Natural killer cell (primary cell): ENCODE measurements at regions not wholly inside any gene's neighbourhood (a gene's known extent, or its start where the extent isn't known, plus 50 kb on each side); places are given as distances from the start of the nearest gene placed in this dataset.
A peak's percentile ranks its signal among the peaks of the same experiment; 100 is the strongest.

Experiments
- ATAC-seq, 3 donors: fragments of 150-1000 bp in 2 of 3; fragments of 200-7000 bp in 1 of 3; cut with Tn5 transposase; 1 replicate in 1 of 3; 2 replicates in 2 of 3; pipeline ENCODE4 v1.10.0; 2021; ENCODE audit warnings: mild to moderate bottlenecking in 2 of 3, moderate library complexity in 2 of 3
- DNase-seq, 2 donors: peaks; one replicate each; pipeline versions ENCODE4 v3.0.0 to v3.0.0-alpha.2; 2013 to 2021; ENCODE audit warnings: mixed read lengths in 1 of 2
- H3K27ac ChIP-seq: one replicate; pipeline ENCODE4 v1.5.1; 2013; ENCODE audit warnings: mild to moderate bottlenecking, low read length
- H3K27me3 ChIP-seq: one replicate; pipeline ENCODE4 v1.6.1; 2013; ENCODE audit warnings: low read length; ENCODE audit not compliant: control insufficient read depth, insufficient read depth
- H3K36me3 ChIP-seq: one replicate; pipeline ENCODE4 v1.6.1; 2013; ENCODE audit warnings: low read length; ENCODE audit not compliant: control insufficient read depth, insufficient read depth
- H3K4me1 ChIP-seq: one replicate; pipeline ENCODE4 v1.6.1; 2013; ENCODE audit warnings: low read length; ENCODE audit not compliant: control insufficient read depth, insufficient read depth
- H3K4me3 ChIP-seq: one replicate; pipeline ENCODE4 v1.5.1; 2013; ENCODE audit warnings: low read length
- H3K9me3 ChIP-seq: one replicate; pipeline ENCODE4 v1.6.1; 2013; ENCODE audit warnings: low read length; ENCODE audit not compliant: control insufficient read depth, insufficient read depth
- H3K27ac Mint-ChIP-seq, 2 donors: one replicate each; pipeline ENCODE4 v1.8.0; 2022; ENCODE audit warnings: mild to moderate bottlenecking in 2 of 2, mixed read lengths in 2 of 2, moderate library complexity in 1 of 2
- H3K27me3 Mint-ChIP-seq, 2 donors: one replicate each; pipeline ENCODE4 v1.8.0; 2022; ENCODE audit warnings: low read depth in 2 of 2, mixed read lengths in 2 of 2
- H3K36me3 Mint-ChIP-seq: one replicate; pipeline ENCODE4 v1.8.0; 2022; ENCODE audit warnings: mixed read lengths
- H3K4me1 Mint-ChIP-seq, 2 donors: one replicate each; pipeline ENCODE4 v1.8.0; 2022; ENCODE audit warnings: mixed read lengths in 2 of 2
- H3K4me3 Mint-ChIP-seq: one replicate; pipeline ENCODE4 v1.8.0; 2022; ENCODE audit warnings: mild to moderate bottlenecking, moderate library complexity, mixed read lengths
- H3K9me3 Mint-ChIP-seq, 2 donors: one replicate each; pipeline ENCODE4 v1.8.0; 2022; ENCODE audit warnings: mixed read lengths in 2 of 2
- WGBS: methylation state at CpG from one replicate; pipeline ENCODE4 v1.1.7; 2013; ENCODE audit warnings: missing lambda C conversion rate; ENCODE audit not compliant: insufficient coverage; 5-methylcytosine and 5-hydroxymethylcytosine counted together
- intact Hi-C: fragments of 100-400 bp; cut with micrococcal nuclease; formaldehyde crosslinking; loops from one replicate; pipeline ENCODE4 v1.14.2; 2022
- TF ChIP-seq, protein P1 (sequence below): fragments of 200-600 bp; IDR thresholded peaks from one replicate; pipeline ENCODE4 v1.8.0; 2022; ENCODE audit warnings: antibody characterized with exemption

DNA sequence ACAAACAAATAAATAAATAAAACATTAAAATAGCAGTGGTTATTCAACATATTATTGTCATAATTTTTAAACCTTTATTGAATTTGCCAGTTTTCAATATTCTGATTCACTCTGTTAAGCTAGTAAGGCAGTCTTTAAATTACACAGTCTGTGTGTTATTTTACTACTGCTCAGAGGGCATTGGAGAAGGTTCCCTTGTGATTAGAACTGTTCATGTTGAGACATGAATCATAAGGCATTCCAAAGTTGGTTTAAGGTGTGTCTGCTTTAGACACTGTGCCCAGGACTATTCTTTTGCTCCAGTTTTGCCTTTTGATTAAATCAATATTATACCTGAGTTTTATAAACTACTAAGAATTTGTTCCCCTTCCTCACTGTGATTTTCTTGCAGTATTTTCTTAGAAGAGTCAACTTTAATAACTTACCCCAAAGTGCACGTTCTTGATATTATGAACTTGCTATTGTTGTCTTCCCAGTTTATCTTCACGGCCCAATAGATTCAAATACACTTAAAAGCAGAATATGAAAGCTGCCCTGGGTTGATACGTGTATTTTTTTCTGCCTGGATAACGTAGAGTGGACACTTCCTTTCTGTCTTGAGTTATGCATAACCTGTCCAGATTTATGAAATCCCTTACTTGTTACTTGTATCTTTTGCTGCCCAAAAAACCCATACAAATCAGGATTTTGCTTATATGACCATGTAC, 105.3 kb upstream of the BCAT1 start:
- H3K9me3 ChIP-seq = no peaks in the 10 kb centered on the region
- no peaks in the 10 kb centered on the region for H3K36me3 ChIP-seq
- Mint-ChIP-seq H3K4me3 (peak overlapping the region; percentile 94), H3K9me3 (no peaks in the 10 kb centered on the region), H3K27ac (peak overlapping the region; percentile 95 to 99), H3K27me3 (no peaks in the 10 kb centered on the region), H3K36me3 (no peaks in the 10 kb centered on the region), H3K4me1 (peaks cover 67 to 73% of the 10 kb centered on the region in 2 donors)
- H3K4me1 ChIP-seq = peaks cover 20% of the 10 kb centered on the region
- ATAC-seq = no peak
- intact Hi-C loops = loop anchor here (5.0 kb wide), 3 partner anchors 38 to 198 kb away; partner anchors contain the start of gene KRAS
- TF ChIP-seq, protein P1, sequence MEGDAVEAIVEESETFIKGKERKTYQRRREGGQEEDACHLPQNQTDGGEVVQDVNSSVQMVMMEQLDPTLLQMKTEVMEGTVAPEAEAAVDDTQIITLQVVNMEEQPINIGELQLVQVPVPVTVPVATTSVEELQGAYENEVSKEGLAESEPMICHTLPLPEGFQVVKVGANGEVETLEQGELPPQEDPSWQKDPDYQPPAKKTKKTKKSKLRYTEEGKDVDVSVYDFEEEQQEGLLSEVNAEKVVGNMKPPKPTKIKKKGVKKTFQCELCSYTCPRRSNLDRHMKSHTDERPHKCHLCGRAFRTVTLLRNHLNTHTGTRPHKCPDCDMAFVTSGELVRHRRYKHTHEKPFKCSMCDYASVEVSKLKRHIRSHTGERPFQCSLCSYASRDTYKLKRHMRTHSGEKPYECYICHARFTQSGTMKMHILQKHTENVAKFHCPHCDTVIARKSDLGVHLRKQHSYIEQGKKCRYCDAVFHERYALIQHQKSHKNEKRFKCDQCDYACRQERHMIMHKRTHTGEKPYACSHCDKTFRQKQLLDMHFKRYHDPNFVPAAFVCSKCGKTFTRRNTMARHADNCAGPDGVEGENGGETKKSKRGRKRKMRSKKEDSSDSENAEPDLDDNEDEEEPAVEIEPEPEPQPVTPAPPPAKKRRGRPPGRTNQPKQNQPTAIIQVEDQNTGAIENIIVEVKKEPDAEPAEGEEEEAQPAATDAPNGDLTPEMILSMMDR = no peak
- peak overlapping the region; percentile 92 for H3K27ac ChIP-seq
- peak overlapping the region; percentile 71 for H3K4me3 ChIP-seq
- DNase-seq = peak in 1 of 2 donors; percentile 19
- WGBS = 4% methylated on average over 4 of the region's 4 CpGs
- no peaks in the 10 kb centered on the region for H3K27me3 ChIP-seq

DNA sequence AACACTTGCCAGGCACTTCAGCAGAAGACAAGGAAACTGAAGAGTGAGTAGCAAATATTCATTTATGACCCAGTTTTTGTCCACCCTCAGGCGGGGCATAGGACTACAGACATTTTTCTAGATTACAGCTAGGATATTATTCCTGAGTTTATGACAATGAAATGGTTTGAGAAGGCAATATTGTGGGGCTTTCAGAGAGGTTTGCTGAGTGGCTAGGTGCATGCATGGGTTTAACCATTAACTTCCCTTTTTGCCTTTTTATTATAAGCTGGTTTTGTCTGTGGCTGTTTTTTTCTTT, 104.0 kb upstream of the BCAT1 start:
- Histone ChIP-seq H3K36me3 (no peaks in the 10 kb centered on the region), H3K9me3 (no peaks in the 10 kb centered on the region), H3K4me3 (peak overlapping the region; percentile 71), H3K27ac (peak overlapping the region; percentile 92), H3K27me3 (no peaks in the 10 kb centered on the region), H3K4me1 (peaks cover 20% of the 10 kb centered on the region)
- Mint-ChIP-seq H3K4me3 (peak overlapping the region; percentile 91), H3K4me1 (peaks cover 60 to 62% of the 10 kb centered on the region in 2 donors), H3K36me3 (no peaks in the 10 kb centered on the region), H3K27me3 (no peaks in the 10 kb centered on the region), H3K9me3 (no peaks in the 10 kb centered on the region), H3K27ac (peak overlapping the region; percentile 95 to 98)
- TF ChIP-seq, protein P1 = no peak
- ATAC-seq (no peak), DNase-seq (peak in 1 of 2 donors; percentile 53)
- intact Hi-C loops = loop anchor here (2.0 to 5.0 kb wide), 4 partner anchors 39 to 199 kb away; partner anchors contain the start of genes DNAI7, ETFRF1 and KRAS
- 0% methylated on average over 1 of the region's 1 CpG for WGBS

DNA sequence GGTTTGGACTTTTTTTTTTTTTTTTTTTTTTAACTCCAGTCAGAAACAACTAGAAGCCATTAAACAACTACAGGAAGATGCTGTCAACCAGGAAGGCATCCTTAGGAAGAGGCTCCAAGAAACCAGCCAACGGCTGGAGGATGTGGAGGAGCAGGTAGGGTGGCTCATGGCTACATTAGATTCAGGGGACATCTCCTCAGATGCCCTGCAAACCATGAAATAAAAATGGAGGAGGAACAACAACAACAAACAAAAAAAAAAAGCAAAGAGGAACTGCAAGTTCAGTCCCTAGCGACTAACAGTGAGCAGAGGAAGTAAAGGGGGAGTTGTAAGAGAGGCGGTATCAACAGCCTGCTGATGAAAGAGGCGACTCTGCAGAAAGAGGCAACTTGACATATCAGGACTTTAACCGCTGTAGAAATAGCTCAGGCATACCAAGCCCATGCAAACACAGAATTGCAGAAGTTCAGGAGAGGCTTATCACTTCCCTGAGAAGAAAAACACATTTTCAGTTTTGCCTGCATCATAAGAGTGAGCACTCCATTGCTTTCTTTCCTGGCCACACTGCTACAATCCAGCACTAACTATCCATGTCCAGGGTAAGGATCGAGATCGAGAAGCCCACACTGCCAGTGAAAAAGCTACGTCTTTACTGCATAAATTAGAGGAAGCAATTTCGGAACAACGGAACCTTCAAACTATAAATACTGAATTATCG, 103.5 kb upstream of the BCAT1 start:
- H3K9me3 ChIP-seq = no peaks in the 10 kb centered on the region
- TF ChIP-seq, protein P1 = no peak

More for the DNA sequence above, 103.5 kb upstream of the BCAT1 start:
- Histone ChIP-seq H3K36me3 (no peaks in the 10 kb centered on the region), H3K4me1 (peaks cover 17% of the 10 kb centered on the region), H3K27me3 (no peaks in the 10 kb centered on the region), H3K27ac (peak overlapping the region; percentile 92), H3K4me3 (peak overlapping the region; percentile 71)
- Mint-ChIP-seq H3K27ac (peak overlapping the region; percentile 95 to 98), H3K27me3 (no peaks in the 10 kb centered on the region), H3K36me3 (no peaks in the 10 kb centered on the region), H3K9me3 (no peaks in the 10 kb centered on the region), H3K4me3 (peak overlapping the region; percentile 91), H3K4me1 (peaks cover 56 to 57% of the 10 kb centered on the region in 2 donors)
- intact Hi-C loops = loop anchor here (2.0 to 5.0 kb wide), 4 partner anchors 40 to 200 kb away; partner anchors contain the start of genes DNAI7, ETFRF1 and KRAS
- ATAC-seq (peak; percentile 61 to 87 (median 73)), DNase-seq (peak; percentile 70 to 86)
- 0% methylated on average over 11 of the region's 11 CpGs for WGBS
